H1 (cell line): ENCODE measurements at regions not wholly inside any gene's neighbourhood (a gene's known extent, or its start where the extent isn't known, plus 50 kb on each side); places are given as distances from the start of the nearest gene placed in this dataset.

Experiments
- CTCF ChIA-PET: fragments of 300-600 bp; sonication (Branson Sonifier 250); formaldehyde crosslinking; loops from one replicate; lab custom pipeline; 2021; ENCODE audit not compliant: partially characterized antibody; lab: Charles Lee
- POLR2A ChIA-PET: fragments of 300-600 bp; sonication (Branson Sonifier 250); formaldehyde crosslinking; loops from one replicate; lab custom pipeline; 2021; ENCODE audit warnings: inconsistent platforms; ENCODE audit not compliant: partially characterized antibody; lab: Charles Lee
- DNase-seq, 2 experiments: peaks; one replicate each; pipeline versions ENCODE4 v3.0.0 to v3.0.0-alpha.2; 2010 to 2022; ENCODE audit warnings: low spot score in 2 of 2, low read depth in 1 of 2, mixed read lengths in 1 of 2
- FAIRE-seq: peaks from 2 replicates; lab custom pipeline; 2011; peaks lifted over from hg19 to GRCh38; lab: Jason Lieb, UNC
- H2AFZ ChIP-seq: 2 replicates; pipeline ENCODE4 v1.8.1; 2012; ENCODE audit warnings: low read length, inconsistent platforms
- H2AK5ac ChIP-seq: 2 replicates; pipeline ENCODE4 v1.6.1; 2013; ENCODE audit warnings: low read depth, low read length
- H2BK120ac ChIP-seq: replicated peaks from 2 replicates; pipeline ENCODE3; 2013; ENCODE audit warnings: low read depth, low read length, inconsistent platforms
- H2BK12ac ChIP-seq: 2 replicates; pipeline ENCODE4 v1.6.1; 2013; ENCODE audit warnings: low read depth, low read length
- H2BK15ac ChIP-seq: 2 replicates; pipeline ENCODE4 v1.6.1; 2013; ENCODE audit warnings: low read length
- H2BK20ac ChIP-seq: 2 replicates; pipeline ENCODE4 v1.6.1; 2013; ENCODE audit warnings: low read length
- H2BK5ac ChIP-seq: 2 replicates; pipeline ENCODE4 v1.6.1; 2013; ENCODE audit warnings: low read depth, low read length
- H3K14ac ChIP-seq: 2 replicates; pipeline ENCODE4 v1.6.1; 2013; ENCODE audit warnings: inconsistent platforms; ENCODE audit not compliant: insufficient read length
- H3K18ac ChIP-seq: 2 replicates; pipeline ENCODE4 v1.6.1; 2013; ENCODE audit warnings: low read length; ENCODE audit errors: extremely low read depth
- H3K23ac ChIP-seq: 2 replicates; pipeline ENCODE4 v1.6.1; 2013; ENCODE audit warnings: inconsistent platforms; ENCODE audit not compliant: insufficient read length
- H3K23me2 ChIP-seq: 2 replicates; pipeline ENCODE4 v1.6.1; 2013; ENCODE audit warnings: low read depth, low read length
- H3K27ac ChIP-seq: 2 replicates; pipeline ENCODE4 v1.6.1; 2011; ENCODE audit warnings: low read depth, low read length, inconsistent platforms
- H3K27me3 ChIP-seq, 4 experiments: replicated peaks in 1 of 4; 1 replicate in 1 of 4; 2 replicates in 3 of 4; pipeline versions ENCODE4 v1.6.1 to v1.8.1; 2011 to 2013; ENCODE audit warnings: low read length in 3 of 4, mild to moderate bottlenecking in 3 of 4, inconsistent platforms in 2 of 4, mixed read lengths in 2 of 4, moderate library complexity in 1 of 4; ENCODE audit not compliant: control insufficient read depth in 3 of 4, insufficient read depth in 3 of 4; ENCODE audit errors: extremely low read depth in 1 of 4
- H3K36me3 ChIP-seq, 4 experiments: 2 replicates each; pipeline versions ENCODE4 v1.6.1 to v1.8.1; 2011 to 2013; ENCODE audit warnings: mild to moderate bottlenecking in 4 of 4, low read length in 3 of 4, moderate library complexity in 2 of 4, control low read depth in 1 of 4, inconsistent platforms in 1 of 4; ENCODE audit not compliant: insufficient read depth in 4 of 4, control insufficient read depth in 2 of 4
- H3K4ac ChIP-seq: replicated peaks from 2 replicates; pipeline ENCODE3; 2013; ENCODE audit warnings: low read length, low read depth, mixed read lengths, inconsistent platforms; ENCODE audit not compliant: insufficient read length
- H3K4me1 ChIP-seq, 4 experiments: replicated peaks in 1 of 4; 1 replicate in 1 of 4; 2 replicates in 3 of 4; pipeline versions ENCODE4 v1.6.1 to v1.8.1; 2011 to 2013; ENCODE audit warnings: low read length in 3 of 4, inconsistent platforms in 2 of 4, mixed read lengths in 1 of 4; ENCODE audit not compliant: insufficient read depth in 4 of 4, control insufficient read depth in 3 of 4
- H3K4me2 ChIP-seq, 2 experiments: 2 replicates each; pipeline versions ENCODE4 v1.6.1 to v1.8.1; 2011 to 2013; ENCODE audit warnings: low read depth in 2 of 2, low read length in 2 of 2, control low read depth in 1 of 2, inconsistent platforms in 1 of 2, mild to moderate bottlenecking in 1 of 2; ENCODE audit not compliant: insufficient read depth in 1 of 2
- H3K4me3 ChIP-seq, 4 experiments: fragments of 200-600, 300-600 bp in 1 of 4; sonication (generic), shearing (Covaris generic), sonication (Bioruptor Twin) in 1 of 4; 2 replicates each; pipeline versions ENCODE4 v1.5.1 to v1.8.1; 2011 to 2016; ENCODE audit warnings: low read length in 4 of 4, low read depth in 3 of 4, control low read depth in 2 of 4, inconsistent platforms in 2 of 4, mild to moderate bottlenecking in 2 of 4, mixed read lengths in 1 of 4, moderate library complexity in 1 of 4; ENCODE audit not compliant: insufficient read depth in 2 of 4; ENCODE audit errors: extremely low read depth in 1 of 4
- H3K56ac ChIP-seq: replicated peaks from 2 replicates; pipeline ENCODE3; 2013; ENCODE audit warnings: low read depth, mild to moderate bottlenecking, mixed read lengths, low read length, inconsistent platforms; ENCODE audit not compliant: insufficient read length
- H3K79me1 ChIP-seq: 2 replicates; pipeline ENCODE4 v1.6.1; 2013; ENCODE audit warnings: low read depth, low read length, control low read depth
- H3K79me2 ChIP-seq, 2 experiments: 2 replicates each; pipeline versions ENCODE4 v1.6.1 to v1.8.1; 2012 to 2013; ENCODE audit warnings: low read length in 2 of 2, mild to moderate bottlenecking in 2 of 2, inconsistent platforms in 1 of 2; ENCODE audit not compliant: insufficient read depth in 2 of 2, control insufficient read depth in 1 of 2
- H3K9ac ChIP-seq, 4 experiments: replicated peaks in 1 of 4; 1 replicate in 1 of 4; 2 replicates in 3 of 4; pipeline versions ENCODE4 v1.6.1 to v1.8.1; 2011 to 2013; ENCODE audit warnings: low read depth in 3 of 4, low read length in 3 of 4, control low read depth in 2 of 4, mild to moderate bottlenecking in 2 of 4, moderate library complexity in 2 of 4, inconsistent platforms in 1 of 4; ENCODE audit errors: extremely low read depth in 1 of 4
- H3K9me3 ChIP-seq, 2 experiments: 2 replicates each; pipeline versions ENCODE4 v1.6.1 to v1.8.1; 2012 to 2013; ENCODE audit warnings: mild to moderate bottlenecking in 2 of 2, moderate library complexity in 2 of 2, control low read depth in 1 of 2, inconsistent platforms in 1 of 2, low read depth in 1 of 2, low read length in 1 of 2, mixed read lengths in 1 of 2; ENCODE audit not compliant: insufficient read depth in 2 of 2
- H4K20me1 ChIP-seq, 2 experiments: replicated peaks in 1 of 2; 2 replicates each; pipeline versions ENCODE3 to v1.8.1; 2011 to 2013; ENCODE audit warnings: inconsistent platforms in 2 of 2, low read length in 2 of 2, mild to moderate bottlenecking in 1 of 2; ENCODE audit not compliant: insufficient read depth in 2 of 2, control insufficient read depth in 1 of 2
- H4K5ac ChIP-seq: 2 replicates; pipeline ENCODE4 v1.6.1; 2013; ENCODE audit warnings: low read length, low read depth, mixed read lengths, inconsistent platforms; ENCODE audit not compliant: insufficient read length
- H4K8ac ChIP-seq: 2 replicates; pipeline ENCODE4 v1.8.0; 2013; ENCODE audit warnings: mild to moderate bottlenecking, moderate library complexity, low read length, inconsistent platforms; ENCODE audit not compliant: insufficient read depth; ENCODE audit errors: extremely low read depth
- H4K91ac ChIP-seq: replicated peaks from 2 replicates; pipeline ENCODE3; 2013; ENCODE audit warnings: low read length, mixed read lengths, inconsistent platforms; ENCODE audit not compliant: insufficient read length
- CBX5 ChIP-seq: fragments of 300-800, 300-1000 bp; sonication (generic); IDR thresholded peaks from 2 replicates; pipeline ENCODE4 v1.7.1; 2016; ENCODE audit warnings: antibody characterized with exemption, low read length, low read depth
- HDAC6 ChIP-seq: IDR thresholded peaks from one replicate; pipeline ENCODE4 v1.7.1; 2012; ENCODE audit warnings: low read depth, mild to moderate bottlenecking, inconsistent platforms, low read length, moderate library complexity
- MAFK ChIP-seq: IDR thresholded peaks from 2 replicates; pipeline ENCODE4 v1.6.1; 2012; ENCODE audit warnings: low read depth, mild to moderate bottlenecking, improper control_type of control experiment, low read length
- WGBS, 2 experiments: shearing (Covaris generic) in 1 of 2; methylation state at CpG; one replicate each; pipeline versions ENCODE4 v1.1.6 to v1.1.7; 2013 to 2015; ENCODE audit warnings: low lambda C conversion rate in 2 of 2, mixed read lengths in 2 of 2, inconsistent platforms in 1 of 2, low coverage in 1 of 2, missing lambda C conversion rate in 1 of 2; ENCODE audit not compliant: insufficient replicate concordance in 2 of 2, insufficient coverage in 1 of 2, insufficient read length in 1 of 2; ENCODE audit errors: extremely low coverage in 1 of 2, missing lambda C conversion rate in 1 of 2; 5-methylcytosine and 5-hydroxymethylcytosine counted together

GRCh38 chr5:143908959-143909358, 97.0 kb downstream of the HMHB1 start:
- H3K27me3 ChIP-seq = no peaks in the 10 kb centered on the region
- no peaks in the 10 kb centered on the region for H4K20me1 ChIP-seq
- H2AFZ ChIP-seq = no peak overlapping the region
- H4K5ac ChIP-seq = no peak overlapping the region
- no peaks in the 10 kb centered on the region for H3K36me3 ChIP-seq
- no peak overlapping the region for H2BK20ac ChIP-seq
- no peak overlapping the region for H3K4me2 ChIP-seq
- FAIRE-seq = no peak
- DNase-seq = no peak
- H2BK120ac ChIP-seq = no peak overlapping the region
- H3K79me2 ChIP-seq = no peaks in the 10 kb centered on the region
- no peaks in the 10 kb centered on the region for H3K79me1 ChIP-seq
- no peak overlapping the region for H3K4me3 ChIP-seq
- no peak overlapping the region for H2BK12ac ChIP-seq
- no peak overlapping the region for H3K27ac ChIP-seq
- no peaks in the 10 kb centered on the region; a peak in 1 of 7 replicates for H3K4me1 ChIP-seq
- ChIA-PET POLR2A (no interaction called here), CTCF (no interaction called here)
- no peak overlapping the region for H2BK5ac ChIP-seq
- no peak overlapping the region for H2AK5ac ChIP-seq
- no peak for TF ChIP-seq HDAC6
- TF ChIP-seq CBX5 = no peak
- TF ChIP-seq MAFK = peak; percentile 4; the same call in 1 of the 2 replicates
- H3K23ac ChIP-seq = no peak overlapping the region
- WGBS, 2 experiments = 94% methylated on average over 1 of the region's 1 CpG; no CpG with 5 or more reads in 1 of the 2 experiments
- no peak overlapping the region for H3K18ac ChIP-seq
- no peak overlapping the region for H4K91ac ChIP-seq
- H3K23me2 ChIP-seq = no peaks in the 10 kb centered on the region
- no peaks in the 10 kb centered on the region; a peak in 1 of 4 replicates for H3K9me3 ChIP-seq
- H3K4ac ChIP-seq = no peak overlapping the region
- H3K9ac ChIP-seq = no peak overlapping the region
- no peak overlapping the region for H3K56ac ChIP-seq
- no peak overlapping the region for H2BK15ac ChIP-seq
- no peak overlapping the region for H4K8ac ChIP-seq
- no peak overlapping the region for H3K14ac ChIP-seq
